Fibroblast of the conjunctiva (primary cell): ENCODE measurements at regions not wholly inside any gene's neighbourhood (a gene's known extent, or its start where the extent isn't known, plus 50 kb on each side); places are given as distances from the start of the nearest gene placed in this dataset.

ENCODE experiments used
- DNase-seq: peaks from one replicate; pipeline ENCODE4 v3.0.0-alpha.2; 2010; ENCODE audit warnings: low read depth

- DNase-seq = no peak
These were observed 247.6 kb downstream of the MYLK4 start for GRCh38 chr6:2502998-2503674.

- peak; percentile 31 for DNase-seq
These were observed 248.4 kb downstream of the MYLK4 start for GRCh38 chr6:2502096-2502997.

- no peak for DNase-seq
These were observed 252.6 kb downstream of the MYLK4 start for GRCh38 chr6:2497922-2498623.

GRCh38 chr6:2496291-2496690 lies 250.9 kb upstream of the GMDS start:
- no peak for DNase-seq

GRCh38 chr6:2492686-2493523 lies 247.5 kb upstream of the GMDS start:
- no peak for DNase-seq

- DNase-seq = no peak
These were observed 245.7 kb upstream of the GMDS start for GRCh38 chr6:2491137-2491536.

- DNase-seq = no peak
These were observed 243.2 kb upstream of the GMDS start for GRCh38 chr6:2488578-2488977.

- DNase-seq = no peak
These were observed 239.7 kb upstream of the GMDS start for GRCh38 chr6:2485116-2485515.

- DNase-seq = no peak
These were observed 237.4 kb upstream of the GMDS start for GRCh38 chr6:2482773-2483172.

GRCh38 chr6:2481307-2481706 lies 235.9 kb upstream of the GMDS start:
- DNase-seq = no peak

- no peak for DNase-seq
These were observed 235.0 kb upstream of the GMDS start for GRCh38 chr6:2480267-2480966.

GRCh38 chr6:2478200-2478599 lies 232.8 kb upstream of the GMDS start:
- DNase-seq = no peak

- DNase-seq = no peak
These were observed 232.3 kb upstream of the GMDS start for GRCh38 chr6:2477666-2478065.

GRCh38 chr6:2477250-2477649 lies 231.8 kb upstream of the GMDS start:
- no peak for DNase-seq

GRCh38 chr6:2476376-2476775 lies 231.0 kb upstream of the GMDS start:
- no peak for DNase-seq

- no peak for DNase-seq
These were observed 226.1 kb upstream of the GMDS start for GRCh38 chr6:2471472-2471871.

GRCh38 chr6:2469428-2469827 lies 224.0 kb upstream of the GMDS start:
- DNase-seq = no peak

GRCh38 chr6:2468601-2468955 lies 223.2 kb upstream of the GMDS start:
- no peak for DNase-seq

GRCh38 chr6:2467929-2468600 lies 222.7 kb upstream of the GMDS start:
- DNase-seq = no peak

- no peak for DNase-seq
These were observed 219.9 kb upstream of the GMDS start for GRCh38 chr6:2465336-2465735.

- DNase-seq = no peak
These were observed 219.2 kb upstream of the GMDS start for GRCh38 chr6:2464641-2465040.
